PC-9 (cell line): ENCODE measurements at regions not wholly inside any gene's neighbourhood (a gene's known extent, or its start where the extent isn't known, plus 50 kb on each side); places are given as distances from the start of the nearest gene placed in this dataset.

Experiments
- EZH2 ChIP-seq: fragments of 200-600 bp; sonication (generic); IDR thresholded peaks from 2 replicates; pipeline ENCODE4 v1.8.0; 2017; ENCODE audit warnings: antibody characterized with exemption, low read depth
- TF ChIP-seq, protein P1 (sequence below): fragments of 200-600 bp; sonication (generic); conservative IDR thresholded peaks from 2 replicates; pipeline ENCODE4 v1.6.1; 2017; ENCODE audit warnings: mixed run types, antibody characterized with exemption, mild to moderate bottlenecking, moderate library complexity

DNA sequence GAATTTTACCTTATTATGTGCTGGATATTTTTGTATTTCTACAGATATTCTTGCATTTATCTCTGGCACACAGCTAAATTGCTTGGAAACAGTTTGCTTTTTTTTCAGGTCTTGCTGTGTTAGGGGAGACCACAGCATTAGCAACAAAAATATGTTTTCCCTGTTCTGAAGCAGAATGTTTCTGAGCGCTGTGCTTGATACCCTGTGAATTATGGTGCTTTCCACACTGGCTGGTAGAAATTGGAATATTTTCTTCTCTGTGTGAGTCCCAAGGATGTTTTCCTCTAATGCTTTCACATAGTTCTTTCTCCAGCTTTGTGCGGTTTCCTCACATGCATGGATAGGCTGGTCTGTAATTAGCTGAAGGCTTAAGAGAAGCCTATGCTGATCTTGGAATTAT, 651.6 kb upstream of the IGFBP3 start:
- TF ChIP-seq, protein P1, sequence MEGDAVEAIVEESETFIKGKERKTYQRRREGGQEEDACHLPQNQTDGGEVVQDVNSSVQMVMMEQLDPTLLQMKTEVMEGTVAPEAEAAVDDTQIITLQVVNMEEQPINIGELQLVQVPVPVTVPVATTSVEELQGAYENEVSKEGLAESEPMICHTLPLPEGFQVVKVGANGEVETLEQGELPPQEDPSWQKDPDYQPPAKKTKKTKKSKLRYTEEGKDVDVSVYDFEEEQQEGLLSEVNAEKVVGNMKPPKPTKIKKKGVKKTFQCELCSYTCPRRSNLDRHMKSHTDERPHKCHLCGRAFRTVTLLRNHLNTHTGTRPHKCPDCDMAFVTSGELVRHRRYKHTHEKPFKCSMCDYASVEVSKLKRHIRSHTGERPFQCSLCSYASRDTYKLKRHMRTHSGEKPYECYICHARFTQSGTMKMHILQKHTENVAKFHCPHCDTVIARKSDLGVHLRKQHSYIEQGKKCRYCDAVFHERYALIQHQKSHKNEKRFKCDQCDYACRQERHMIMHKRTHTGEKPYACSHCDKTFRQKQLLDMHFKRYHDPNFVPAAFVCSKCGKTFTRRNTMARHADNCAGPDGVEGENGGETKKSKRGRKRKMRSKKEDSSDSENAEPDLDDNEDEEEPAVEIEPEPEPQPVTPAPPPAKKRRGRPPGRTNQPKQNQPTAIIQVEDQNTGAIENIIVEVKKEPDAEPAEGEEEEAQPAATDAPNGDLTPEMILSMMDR: no peak
- TF ChIP-seq EZH2: no peak
